Heart left ventricle (tissue), 13 donors: ENCODE measurements at regions not wholly inside any gene's neighbourhood (a gene's known extent, or its start where the extent isn't known, plus 50 kb on each side); places are given as distances from the start of the nearest gene placed in this dataset.

Source experiments
- POLR2A ChIP-seq, 2 donors: fragments of 450-650 bp; IDR thresholded peaks; one replicate each; pipeline ENCODE4 v1.6.1; 2017; ENCODE audit warnings: antibody characterized with exemption in 2 of 2, mild to moderate bottlenecking in 2 of 2, moderate library complexity in 2 of 2
- TF ChIP-seq, protein P1 (sequence below), 12 donors: fragments of 200-600 bp; sonication (generic) in 4 of 12; IDR thresholded peaks; one replicate each; pipeline versions ENCODE4 v1.5.0 to v1.8.0; 2018 to 2022; ENCODE audit warnings: antibody characterized with exemption in 12 of 12, mild to moderate bottlenecking in 5 of 12
- donor health status: ischemic (EF 13 %, LVEDD 7.1; RV severe dilation, severe dysfunction).
- donor health status: DM: no; HTN: yes; CAD: no.
- donor health status: DM: no; HTN: no; CAD: no.
- donor health status: ischemic (EF 25% LVEDD 6.9; RV normal size, moderate dysfunction).
- donor health status: ischemic (EF 25% LVEDD 5.7; RV mildly dilated, moderate dysfunction).
- donor health status: ischemic (EF 35%, LVEDD 5.7; RV mildly dilated, moderate dysfunction).
- donor health status: nonischemic (EF 11% LVEDD 7.7; RV severe dilation, severe dysfunction).
- donor health status: DM: yes; HTN: yes; CAD: no.
- donor health status: PGD.
- donor health status: ischemic (EF 29% LVEDD 5.4; RV normal size, mild dysfunction).
- donor health status: nonischemic (EF 23%, LVEDD 6.1; RV moderate dilation, normal function).

DNA sequence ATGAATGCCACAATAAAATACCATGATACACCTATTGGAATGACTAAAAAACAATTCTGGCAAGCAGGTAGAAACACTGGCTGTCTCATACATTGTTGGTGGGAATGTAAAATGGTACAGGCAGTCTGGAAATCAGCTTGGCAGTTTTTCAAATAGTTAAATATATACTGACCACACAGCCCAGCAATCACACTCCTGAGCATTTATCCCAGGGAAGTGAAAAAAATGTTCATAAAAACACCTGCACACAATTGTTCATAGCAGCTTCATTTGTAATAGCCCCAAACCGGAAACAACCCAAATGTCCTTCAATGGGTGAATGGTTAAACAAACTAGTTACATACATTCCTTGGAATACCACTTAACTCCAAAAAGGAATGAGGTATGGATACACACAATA, 137.2 kb downstream of the TFCP2L1 start:
- TF ChIP-seq, protein P1, sequence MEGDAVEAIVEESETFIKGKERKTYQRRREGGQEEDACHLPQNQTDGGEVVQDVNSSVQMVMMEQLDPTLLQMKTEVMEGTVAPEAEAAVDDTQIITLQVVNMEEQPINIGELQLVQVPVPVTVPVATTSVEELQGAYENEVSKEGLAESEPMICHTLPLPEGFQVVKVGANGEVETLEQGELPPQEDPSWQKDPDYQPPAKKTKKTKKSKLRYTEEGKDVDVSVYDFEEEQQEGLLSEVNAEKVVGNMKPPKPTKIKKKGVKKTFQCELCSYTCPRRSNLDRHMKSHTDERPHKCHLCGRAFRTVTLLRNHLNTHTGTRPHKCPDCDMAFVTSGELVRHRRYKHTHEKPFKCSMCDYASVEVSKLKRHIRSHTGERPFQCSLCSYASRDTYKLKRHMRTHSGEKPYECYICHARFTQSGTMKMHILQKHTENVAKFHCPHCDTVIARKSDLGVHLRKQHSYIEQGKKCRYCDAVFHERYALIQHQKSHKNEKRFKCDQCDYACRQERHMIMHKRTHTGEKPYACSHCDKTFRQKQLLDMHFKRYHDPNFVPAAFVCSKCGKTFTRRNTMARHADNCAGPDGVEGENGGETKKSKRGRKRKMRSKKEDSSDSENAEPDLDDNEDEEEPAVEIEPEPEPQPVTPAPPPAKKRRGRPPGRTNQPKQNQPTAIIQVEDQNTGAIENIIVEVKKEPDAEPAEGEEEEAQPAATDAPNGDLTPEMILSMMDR (IDR thresholded peaks at IDR 0.05), result no peak
- no peak for TF ChIP-seq POLR2A (IDR thresholded peaks at IDR 0.05)
